OCI-LY7 (cell line): ENCODE measurements at regions not wholly inside any gene's neighbourhood (a gene's known extent, or its start where the extent isn't known, plus 50 kb on each side); places are given as distances from the start of the nearest gene placed in this dataset.

Source experiments
- EZH2phosphoT487 ChIP-seq: fragments of 200-600 bp; sonication (generic); IDR thresholded peaks from 2 replicates; pipeline ENCODE4 v1.6.1; 2018; ENCODE audit warnings: low read depth, borderline replicate concordance, mild to moderate bottlenecking, mixed run types, antibody characterized with exemption, low read length, moderate library complexity, mixed read lengths
- TF ChIP-seq, protein P1 (sequence below): fragments of 200-600 bp; sonication (generic); conservative IDR thresholded peaks from 2 replicates; pipeline ENCODE4 v1.5.1; 2014; ENCODE audit warnings: mild to moderate bottlenecking, antibody characterized with exemption, low read length, moderate library complexity, mixed read lengths

- TF ChIP-seq, protein P1, sequence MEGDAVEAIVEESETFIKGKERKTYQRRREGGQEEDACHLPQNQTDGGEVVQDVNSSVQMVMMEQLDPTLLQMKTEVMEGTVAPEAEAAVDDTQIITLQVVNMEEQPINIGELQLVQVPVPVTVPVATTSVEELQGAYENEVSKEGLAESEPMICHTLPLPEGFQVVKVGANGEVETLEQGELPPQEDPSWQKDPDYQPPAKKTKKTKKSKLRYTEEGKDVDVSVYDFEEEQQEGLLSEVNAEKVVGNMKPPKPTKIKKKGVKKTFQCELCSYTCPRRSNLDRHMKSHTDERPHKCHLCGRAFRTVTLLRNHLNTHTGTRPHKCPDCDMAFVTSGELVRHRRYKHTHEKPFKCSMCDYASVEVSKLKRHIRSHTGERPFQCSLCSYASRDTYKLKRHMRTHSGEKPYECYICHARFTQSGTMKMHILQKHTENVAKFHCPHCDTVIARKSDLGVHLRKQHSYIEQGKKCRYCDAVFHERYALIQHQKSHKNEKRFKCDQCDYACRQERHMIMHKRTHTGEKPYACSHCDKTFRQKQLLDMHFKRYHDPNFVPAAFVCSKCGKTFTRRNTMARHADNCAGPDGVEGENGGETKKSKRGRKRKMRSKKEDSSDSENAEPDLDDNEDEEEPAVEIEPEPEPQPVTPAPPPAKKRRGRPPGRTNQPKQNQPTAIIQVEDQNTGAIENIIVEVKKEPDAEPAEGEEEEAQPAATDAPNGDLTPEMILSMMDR: no peak
- no peak for TF ChIP-seq EZH2phosphoT487
Observed at GRCh38 chr6:71091956-71092355, 135.1 kb upstream of the B3GAT2 start.
